H9 (cell line): ENCODE measurements at regions not wholly inside any gene's neighbourhood (a gene's known extent, or its start where the extent isn't known, plus 50 kb on each side); places are given as distances from the start of the nearest gene placed in this dataset.

Source experiments
- DNase-seq: peaks from one replicate; pipeline ENCODE4 v3.0.0-alpha.2; 2017
- H2AFZ ChIP-seq: one replicate; pipeline ENCODE4 v1.6.1; 2013; ENCODE audit warnings: mild to moderate bottlenecking, low read length, control low read depth, moderate library complexity
- H2AK5ac ChIP-seq: 2 replicates; pipeline ENCODE4 v1.6.1; 2013; ENCODE audit warnings: low read length, control low read depth, mixed read lengths; ENCODE audit not compliant: insufficient read length
- H2BK120ac ChIP-seq: one replicate; pipeline ENCODE4 v1.6.1; 2013; ENCODE audit warnings: low read depth, mild to moderate bottlenecking, low read length, control low read depth, inconsistent platforms; ENCODE audit not compliant: poor library complexity, severe bottlenecking
- H2BK12ac ChIP-seq: 2 replicates; pipeline ENCODE4 v1.6.1; 2013; ENCODE audit warnings: low read length, control low read depth, mixed read lengths, low read depth; ENCODE audit not compliant: insufficient read length
- H2BK15ac ChIP-seq: 2 replicates; pipeline ENCODE4 v1.6.1; 2013; ENCODE audit warnings: low read depth, low read length, control low read depth
- H2BK20ac ChIP-seq: one replicate; pipeline ENCODE4 v1.6.1; 2013; ENCODE audit warnings: low read depth, mild to moderate bottlenecking, low read length, control low read depth, inconsistent platforms; ENCODE audit not compliant: poor library complexity, severe bottlenecking
- H2BK5ac ChIP-seq: 2 replicates; pipeline ENCODE4 v1.6.1; 2013; ENCODE audit warnings: low read length, control low read depth, mixed read lengths; ENCODE audit not compliant: insufficient read length
- H3K14ac ChIP-seq: 2 replicates; pipeline ENCODE4 v1.6.1; 2013; ENCODE audit warnings: low read length, control low read depth; ENCODE audit not compliant: insufficient read depth
- H3K18ac ChIP-seq: 2 replicates; pipeline ENCODE4 v1.6.1; 2013; ENCODE audit warnings: low read depth, mild to moderate bottlenecking, mixed read lengths, low read length, control low read depth; ENCODE audit not compliant: insufficient read length
- H3K23ac ChIP-seq: 2 replicates; pipeline ENCODE4 v1.6.1; 2013; ENCODE audit warnings: low read length, control low read depth, mixed read lengths, low read depth; ENCODE audit not compliant: insufficient read length
- H3K23me2 ChIP-seq: 2 replicates; pipeline ENCODE4 v1.6.1; 2013; ENCODE audit warnings: low read depth, mild to moderate bottlenecking, mixed read lengths, low read length, control low read depth; ENCODE audit not compliant: insufficient read length, poor library complexity, severe bottlenecking
- H3K27ac ChIP-seq: 2 replicates; pipeline ENCODE4 v1.5.1; 2013; ENCODE audit warnings: low read length, control low read depth, mixed read lengths, low read depth; ENCODE audit not compliant: insufficient read length
- H3K27me3 ChIP-seq: 2 replicates; pipeline ENCODE4 v1.6.1; 2013; ENCODE audit warnings: low read length, control low read depth, inconsistent platforms; ENCODE audit not compliant: insufficient read depth
- H3K4ac ChIP-seq: 2 replicates; pipeline ENCODE4 v1.6.1; 2013; ENCODE audit warnings: low read depth, mild to moderate bottlenecking, control low read depth, inconsistent platforms, low read length, moderate library complexity
- H3K4me1 ChIP-seq: 2 replicates; pipeline ENCODE4 v1.6.1; 2013; ENCODE audit warnings: low read length, control low read depth, inconsistent platforms; ENCODE audit not compliant: insufficient read depth
- H3K4me2 ChIP-seq: 2 replicates; pipeline ENCODE4 v1.6.1; 2013; ENCODE audit warnings: low read length, control low read depth, mixed read lengths; ENCODE audit not compliant: insufficient read length, insufficient read depth
- H3K56ac ChIP-seq: 2 replicates; pipeline ENCODE4 v1.6.1; 2013; ENCODE audit warnings: low read depth, mild to moderate bottlenecking, mixed read lengths, low read length, control low read depth; ENCODE audit not compliant: insufficient read length
- H3K79me1 ChIP-seq: 2 replicates; pipeline ENCODE4 v1.6.1; 2013; ENCODE audit warnings: low read depth, mild to moderate bottlenecking, moderate library complexity, low read length, control low read depth, inconsistent platforms; ENCODE audit not compliant: insufficient read depth, poor library complexity, severe bottlenecking
- H3K79me2 ChIP-seq: 2 replicates; pipeline ENCODE4 v1.6.1; 2013; ENCODE audit warnings: low read length, control low read depth, inconsistent platforms; ENCODE audit not compliant: insufficient read depth
- H3K9ac ChIP-seq: 2 replicates; pipeline ENCODE4 v1.6.1; 2013; ENCODE audit warnings: low read length, control low read depth, mixed read lengths; ENCODE audit not compliant: insufficient read length; ENCODE audit errors: extremely low read depth
- H3K9me3 ChIP-seq: one replicate; pipeline ENCODE4 v1.6.1; 2013; ENCODE audit warnings: low read depth, low read length, inconsistent platforms; ENCODE audit not compliant: control insufficient read depth
- H3T11ph ChIP-seq: one replicate; pipeline ENCODE4 v1.6.1; 2013; ENCODE audit warnings: mild to moderate bottlenecking, low read length, control low read depth, inconsistent platforms
- H4K20me1 ChIP-seq: one replicate; pipeline ENCODE4 v1.6.1; 2013; ENCODE audit not compliant: control insufficient read depth, insufficient read length, insufficient read depth
- H4K5ac ChIP-seq: 2 replicates; pipeline ENCODE4 v1.6.1; 2013; ENCODE audit warnings: low read depth, mild to moderate bottlenecking, mixed read lengths, low read length, control low read depth; ENCODE audit not compliant: insufficient read length
- H4K8ac ChIP-seq: replicated peaks from 2 replicates; pipeline ENCODE4 v1.6.1; 2013; ENCODE audit warnings: low read length, control low read depth, mixed read lengths, low read depth; ENCODE audit not compliant: insufficient read length
- H4K91ac ChIP-seq: 2 replicates; pipeline ENCODE4 v1.6.1; 2013; ENCODE audit warnings: low read depth, mild to moderate bottlenecking, moderate library complexity, mixed read lengths, low read length, control low read depth; ENCODE audit not compliant: insufficient read length
- H3K27ac Mint-ChIP-seq, 3 experiments: 2 replicates in 2 of 3; 3 replicates in 1 of 3; pipeline ENCODE4 v1.8.0; 2020 to 2021; ENCODE audit warnings: mixed read lengths in 3 of 3, mild to moderate bottlenecking in 1 of 3, moderate library complexity in 1 of 3
- H3K27me3 Mint-ChIP-seq: 2 replicates; pipeline ENCODE4 v1.8.0; 2021; ENCODE audit warnings: low read depth, mild to moderate bottlenecking, moderate library complexity, mixed read lengths
- H3K36me3 Mint-ChIP-seq, 3 experiments: 2 replicates in 2 of 3; 3 replicates in 1 of 3; pipeline ENCODE4 v1.8.0; 2020 to 2021; ENCODE audit warnings: low read depth in 3 of 3, mixed read lengths in 3 of 3; ENCODE audit not compliant: insufficient read depth in 1 of 3
- H3K4me1 Mint-ChIP-seq, 2 experiments: 2 replicates each; pipeline ENCODE4 v1.8.0; 2020; ENCODE audit warnings: mixed read lengths in 2 of 2
- H3K4me3 Mint-ChIP-seq, 2 experiments: 2 replicates in 1 of 2; 3 replicates in 1 of 2; pipeline ENCODE4 v1.8.0; 2020 to 2021; ENCODE audit warnings: mild to moderate bottlenecking in 2 of 2, mixed read lengths in 2 of 2, moderate library complexity in 1 of 2
- H3K9me3 Mint-ChIP-seq, 2 experiments: 2 replicates in 1 of 2; 3 replicates in 1 of 2; pipeline ENCODE4 v1.8.0; 2020; ENCODE audit warnings: mild to moderate bottlenecking in 2 of 2, mixed read lengths in 2 of 2, moderate library complexity in 1 of 2
- WGBS: extraction: QIAGEN DNeasy Blood & Tissue Kit; methylation state at CpG from one replicate; pipeline ENCODE4 v1.1.7; 2013; ENCODE audit warnings: missing lambda C conversion rate, low lambda C conversion rate, mixed read lengths; ENCODE audit not compliant: insufficient read length; ENCODE audit errors: extremely low coverage; 5-methylcytosine and 5-hydroxymethylcytosine counted together
- TF ChIP-seq, protein P1 (sequence below): fragments of 200-600 bp; sonication (generic); conservative IDR thresholded peaks from 3 replicates; pipeline ENCODE4 v1.8.0; 2021; ENCODE audit warnings: antibody characterized with exemption, mild to moderate bottlenecking

DNA sequence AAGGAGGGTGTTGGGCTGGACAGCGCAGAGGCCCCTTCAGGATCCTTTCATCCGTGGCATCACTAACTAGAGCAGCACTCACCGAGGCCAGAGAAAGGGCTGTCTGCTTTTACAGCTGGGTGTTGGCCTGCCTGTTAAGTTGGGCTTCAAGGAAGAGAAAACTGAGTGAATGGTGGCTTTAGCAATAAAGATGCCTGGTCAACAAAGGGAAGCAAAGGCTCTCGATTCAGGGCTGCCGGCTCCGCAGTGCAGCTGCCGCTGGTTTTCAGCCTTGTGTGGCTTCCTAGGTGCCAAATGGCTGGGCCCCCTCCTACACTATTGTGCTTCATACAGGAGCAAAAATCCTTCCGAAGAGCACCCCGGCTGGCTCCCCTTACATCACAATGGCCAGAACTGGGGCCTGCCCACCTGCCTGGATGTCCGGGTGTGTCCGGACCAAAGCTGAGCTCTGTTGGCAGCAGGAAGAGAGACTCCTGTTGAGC is 61.0 kb upstream of the GPR45 start:
- no peak overlapping the region for H4K5ac ChIP-seq
- Mint-ChIP-seq H3K27ac (no peak overlapping the region), H3K4me1 (peaks cover 34 to 41% of the 10 kb centered on the region in 2 experiments), H3K36me3 (no peaks in the 10 kb centered on the region), H3K27me3 (peaks cover 57% of the 10 kb centered on the region), H3K9me3 (no peaks in the 10 kb centered on the region), H3K4me3 (0 out of 5 replicates have a peak overlapping the region, but pooled peaks of 1 of the 2 experiments have one; percentile 32)
- H3K27me3 ChIP-seq: no peaks in the 10 kb centered on the region; the same call in 1 of the 2 replicates
- H3K18ac ChIP-seq: no peak overlapping the region
- WGBS: no CpG with 5 or more reads among the region's 11 CpGs
- no peaks in the 10 kb centered on the region for H3K9me3 ChIP-seq
- DNase-seq: no peak
- H3K23me2 ChIP-seq: no peaks in the 10 kb centered on the region
- H2BK5ac ChIP-seq: no peak overlapping the region
- H3T11ph ChIP-seq: no peak overlapping the region
- H2BK15ac ChIP-seq: no peak overlapping the region
- no peaks in the 10 kb centered on the region for H3K79me2 ChIP-seq
- H2BK12ac ChIP-seq: no peak overlapping the region
- no peaks in the 10 kb centered on the region for H4K20me1 ChIP-seq
- no peak overlapping the region for H4K8ac ChIP-seq
- H2AK5ac ChIP-seq: no peak overlapping the region
- no peak overlapping the region for H3K4ac ChIP-seq
- H2AFZ ChIP-seq: no peak overlapping the region
- no peak overlapping the region for H3K27ac ChIP-seq
- H3K14ac ChIP-seq: no peak overlapping the region
- H2BK120ac ChIP-seq: no peak overlapping the region
- H3K79me1 ChIP-seq: no peaks in the 10 kb centered on the region
- peaks cover 2% of the 10 kb centered on the region; the same call in 1 of the 2 replicates for H3K4me1 ChIP-seq
- H3K4me2 ChIP-seq: no peak overlapping the region
- no peak overlapping the region for H4K91ac ChIP-seq
- no peak overlapping the region for H3K56ac ChIP-seq
- H3K23ac ChIP-seq: no peak overlapping the region
- no peak overlapping the region for H3K9ac ChIP-seq
- no peak overlapping the region for H2BK20ac ChIP-seq
- TF ChIP-seq, protein P1, sequence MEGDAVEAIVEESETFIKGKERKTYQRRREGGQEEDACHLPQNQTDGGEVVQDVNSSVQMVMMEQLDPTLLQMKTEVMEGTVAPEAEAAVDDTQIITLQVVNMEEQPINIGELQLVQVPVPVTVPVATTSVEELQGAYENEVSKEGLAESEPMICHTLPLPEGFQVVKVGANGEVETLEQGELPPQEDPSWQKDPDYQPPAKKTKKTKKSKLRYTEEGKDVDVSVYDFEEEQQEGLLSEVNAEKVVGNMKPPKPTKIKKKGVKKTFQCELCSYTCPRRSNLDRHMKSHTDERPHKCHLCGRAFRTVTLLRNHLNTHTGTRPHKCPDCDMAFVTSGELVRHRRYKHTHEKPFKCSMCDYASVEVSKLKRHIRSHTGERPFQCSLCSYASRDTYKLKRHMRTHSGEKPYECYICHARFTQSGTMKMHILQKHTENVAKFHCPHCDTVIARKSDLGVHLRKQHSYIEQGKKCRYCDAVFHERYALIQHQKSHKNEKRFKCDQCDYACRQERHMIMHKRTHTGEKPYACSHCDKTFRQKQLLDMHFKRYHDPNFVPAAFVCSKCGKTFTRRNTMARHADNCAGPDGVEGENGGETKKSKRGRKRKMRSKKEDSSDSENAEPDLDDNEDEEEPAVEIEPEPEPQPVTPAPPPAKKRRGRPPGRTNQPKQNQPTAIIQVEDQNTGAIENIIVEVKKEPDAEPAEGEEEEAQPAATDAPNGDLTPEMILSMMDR: no peak
